ENCODE measurements at regions not wholly inside any gene's neighbourhood (a gene's known extent, or its start where the extent isn't known, plus 50 kb on each side); places are given as distances from the start of the nearest gene placed in this dataset.
"Not testable (repeated sequence)": the region's sequence is repeated elsewhere in the genome, so short reads cannot be mapped to it uniquely, and the experiment has no call there.

GRCh38 chr10:25076506-25077177, 60.2 kb downstream of the THNSL1 start:
- DNase-seq, result no peak

- no peak for DNase-seq
Measured at GRCh38 chr10:25078658-25079431, 62.4 kb downstream of the THNSL1 start.

- peak; percentile 62 for DNase-seq
Measured at GRCh38 chr10:25080880-25081581, 64.6 kb downstream of the THNSL1 start.

GRCh38 chr10:25082276-25083204, 66.1 kb downstream of the THNSL1 start:
- no peak for DNase-seq

- DNase-seq, result no peak
Measured at GRCh38 chr10:25083546-25084111, 67.2 kb downstream of the THNSL1 start.

GRCh38 chr10:25084447-25084846, 68.0 kb downstream of the THNSL1 start:
- no peak for DNase-seq

- DNase-seq, result no peak
Measured at GRCh38 chr10:25094590-25094989, 78.2 kb downstream of the THNSL1 start.

- no peak for DNase-seq
Measured at GRCh38 chr10:25097669-25098411, 77.0 kb upstream of the GPR158 start.

- DNase-seq, result no peak
Measured at GRCh38 chr10:25100141-25100540, 74.7 kb upstream of the GPR158 start.

- no peak for DNase-seq
Measured at GRCh38 chr10:25101461-25102146, 73.2 kb upstream of the GPR158 start.

GRCh38 chr10:25102147-25102822, 72.5 kb upstream of the GPR158 start:
- DNase-seq, result no peak

GRCh38 chr10:25103703-25104102, 71.1 kb upstream of the GPR158 start:
- no peak for DNase-seq

- no peak for DNase-seq
Measured at GRCh38 chr10:25104441-25104840, 70.4 kb upstream of the GPR158 start.

GRCh38 chr10:25105262-25105661, 69.5 kb upstream of the GPR158 start:
- no peak for DNase-seq

GRCh38 chr10:25105743-25106260, 69.0 kb upstream of the GPR158 start:
- no peak for DNase-seq

GRCh38 chr10:25107756-25108155, 67.0 kb upstream of the GPR158 start:
- DNase-seq, result no peak

GRCh38 chr10:25109896-25110295, 64.9 kb upstream of the GPR158 start:
- not testable (repeated sequence) for DNase-seq

- DNase-seq, result no peak
Measured at GRCh38 chr10:25112016-25112415, 62.8 kb upstream of the GPR158 start.

GRCh38 chr10:25113191-25114035, 61.4 kb upstream of the GPR158 start:
- peak; percentile 81 for DNase-seq
